CD4-positive, alpha-beta memory T cell (primary cell): ENCODE measurements at regions not wholly inside any gene's neighbourhood (a gene's known extent, or its start where the extent isn't known, plus 50 kb on each side); places are given as distances from the start of the nearest gene placed in this dataset.
A peak's percentile ranks its signal among the peaks of the same experiment; 100 is the strongest.

Source experiments
- CTCF ChIA-PET: fragments of 350-600 bp; sonication (Branson Sonifier 250); formaldehyde crosslinking; loops from one replicate; lab custom pipeline; 2021; ENCODE audit warnings: inconsistent platforms; ENCODE audit not compliant: partially characterized antibody; lab: Charles Lee
- POLR2A ChIA-PET: fragments of 350-600 bp; sonication (Branson Sonifier 250); formaldehyde crosslinking; loops from one replicate; lab custom pipeline; 2021; ENCODE audit not compliant: partially characterized antibody; lab: Charles Lee
- DNase-seq, 5 donors: peaks; one replicate each; pipeline versions ENCODE4 v3.0.0 to v3.0.0-alpha.2; 2020 to 2022; ENCODE audit warnings: mixed read lengths in 1 of 5
- H3K27ac ChIP-seq: one replicate; pipeline ENCODE4 v1.7.0; 2013; ENCODE audit warnings: low read depth, low read length
- H3K27me3 ChIP-seq: 2 replicates; pipeline ENCODE4 v1.7.0; 2013; ENCODE audit warnings: mild to moderate bottlenecking, low read length, moderate library complexity; ENCODE audit not compliant: insufficient read depth
- H3K36me3 ChIP-seq: 2 replicates; pipeline ENCODE4 v1.7.0; 2013; ENCODE audit warnings: mild to moderate bottlenecking, low read length, moderate library complexity; ENCODE audit not compliant: insufficient read depth
- H3K4me1 ChIP-seq: 2 replicates; pipeline ENCODE4 v1.7.0; 2013; ENCODE audit warnings: mild to moderate bottlenecking, low read length, moderate library complexity; ENCODE audit not compliant: insufficient read depth
- H3K4me3 ChIP-seq, 2 donors: one replicate each; pipeline ENCODE4 v1.7.0; 2013; ENCODE audit warnings: low read length in 2 of 2, mild to moderate bottlenecking in 1 of 2
- H3K9me3 ChIP-seq, 2 donors: one replicate each; pipeline ENCODE4 v1.7.0; 2013; ENCODE audit warnings: low read length in 2 of 2, control low read depth in 1 of 2; ENCODE audit not compliant: control insufficient read depth in 1 of 2
- H3K27ac Mint-ChIP-seq, 7 donors: one replicate each; pipeline ENCODE4 v1.8.0; 2020 to 2021; ENCODE audit warnings: mixed read lengths in 7 of 7, mild to moderate bottlenecking in 6 of 7, inconsistent platforms in 3 of 7, moderate library complexity in 3 of 7
- H3K27me3 Mint-ChIP-seq, 2 donors: one replicate each; pipeline ENCODE4 v1.8.0; 2020 to 2021; ENCODE audit warnings: mixed read lengths in 2 of 2
- H3K36me3 Mint-ChIP-seq, 2 donors: one replicate each; pipeline ENCODE4 v1.8.0; 2020 to 2021; ENCODE audit warnings: mixed read lengths in 2 of 2, inconsistent platforms in 1 of 2, mild to moderate bottlenecking in 1 of 2
- H3K4me1 Mint-ChIP-seq, 4 donors: one replicate each; pipeline ENCODE4 v1.8.0; 2020 to 2021; ENCODE audit warnings: mixed read lengths in 4 of 4, mild to moderate bottlenecking in 1 of 4
- H3K4me3 Mint-ChIP-seq, 8 donors: one replicate each; pipeline ENCODE4 v1.8.0; 2020 to 2021; ENCODE audit warnings: mixed read lengths in 8 of 8, mild to moderate bottlenecking in 7 of 8, moderate library complexity in 6 of 8, inconsistent platforms in 3 of 8
- H3K9me3 Mint-ChIP-seq, 8 donors: one replicate each; pipeline ENCODE4 v1.8.0; 2020 to 2021; ENCODE audit warnings: mixed read lengths in 8 of 8, mild to moderate bottlenecking in 5 of 8, inconsistent platforms in 3 of 8, moderate library complexity in 1 of 8
- intact Hi-C: fragments of 100-400 bp; cut with micrococcal nuclease; formaldehyde crosslinking; loops from one replicate; pipeline ENCODE4 v1.15.1; 2023

DNA sequence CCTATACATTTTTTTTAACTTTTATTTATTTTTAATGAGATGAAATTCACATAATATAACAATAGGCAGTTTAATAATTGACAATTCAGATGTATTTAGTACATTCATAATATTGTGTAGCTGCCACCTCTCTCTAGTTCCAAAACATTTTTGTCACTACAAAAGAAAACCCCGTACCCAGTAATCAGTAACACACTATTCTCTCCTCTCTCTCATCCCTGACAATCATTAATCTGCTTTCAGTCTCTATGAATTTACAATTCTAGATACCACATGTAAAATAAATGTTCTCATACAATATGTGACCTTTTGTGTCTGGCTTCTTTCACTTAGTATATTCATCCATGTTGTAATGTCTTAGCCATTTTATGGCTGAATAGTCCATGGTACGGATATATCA, 244.8 kb upstream of the DMRT1 start:
- no peaks in the 10 kb centered on the region for H3K4me1 Mint-ChIP-seq
- DNase-seq, result no peak
- no peaks in the 10 kb centered on the region for H3K36me3 Mint-ChIP-seq
- no peaks in the 10 kb centered on the region for H3K27me3 ChIP-seq
- no peaks in the 10 kb centered on the region for H3K4me1 ChIP-seq
- no peak overlapping the region for H3K4me3 Mint-ChIP-seq
- no peak overlapping the region for H3K27ac ChIP-seq
- ChIA-PET CTCF (no interaction called here), POLR2A (no interaction called here)
- H3K27me3 Mint-ChIP-seq, result peaks cover 4 to 11% of the 10 kb centered on the region in 2 donors
- no peak overlapping the region for H3K4me3 ChIP-seq
- H3K27ac Mint-ChIP-seq, result no peak overlapping the region
- intact Hi-C loops, result no loop called here
- no peaks in the 10 kb centered on the region for H3K9me3 ChIP-seq
- no peaks in the 10 kb centered on the region for H3K36me3 ChIP-seq
- no peaks in the 10 kb centered on the region for H3K9me3 Mint-ChIP-seq

DNA sequence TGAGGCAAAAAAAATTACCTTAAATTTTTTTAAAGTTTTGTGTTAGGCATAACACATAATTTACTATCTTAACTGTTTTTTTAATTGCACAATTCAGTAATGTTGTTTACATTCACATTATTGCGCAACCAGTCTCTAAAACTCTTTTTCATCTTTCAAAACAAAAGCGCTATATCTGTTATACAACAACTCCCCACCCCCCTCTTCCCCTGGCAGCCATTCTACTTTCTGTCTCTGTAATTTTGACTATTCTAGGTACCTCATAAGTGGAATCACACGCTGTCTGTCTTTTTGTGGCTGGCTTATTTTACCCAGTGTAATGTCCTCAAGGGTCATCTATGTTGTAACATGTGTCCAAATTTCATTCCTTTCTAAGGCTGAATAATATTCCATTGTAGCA, 241.5 kb upstream of the DMRT1 start:
- intact Hi-C loops, result no loop called here
- peaks cover 8 to 18% of the 10 kb centered on the region in 2 donors for H3K27me3 Mint-ChIP-seq
- H3K4me3 ChIP-seq, result no peak overlapping the region
- no peak overlapping the region for H3K4me3 Mint-ChIP-seq
- ChIA-PET POLR2A (no interaction called here), CTCF (no interaction called here)
- no peaks in the 10 kb centered on the region for H3K9me3 Mint-ChIP-seq
- no peaks in the 10 kb centered on the region for H3K4me1 ChIP-seq
- H3K36me3 Mint-ChIP-seq, result no peaks in the 10 kb centered on the region
- H3K27ac ChIP-seq, result no peak overlapping the region
- no peaks in the 10 kb centered on the region for H3K27me3 ChIP-seq
- H3K27ac Mint-ChIP-seq, result no peak overlapping the region
- no peak for DNase-seq
- H3K36me3 ChIP-seq, result no peaks in the 10 kb centered on the region
- H3K4me1 Mint-ChIP-seq, result no peaks in the 10 kb centered on the region
- H3K9me3 ChIP-seq, result no peaks in the 10 kb centered on the region

DNA sequence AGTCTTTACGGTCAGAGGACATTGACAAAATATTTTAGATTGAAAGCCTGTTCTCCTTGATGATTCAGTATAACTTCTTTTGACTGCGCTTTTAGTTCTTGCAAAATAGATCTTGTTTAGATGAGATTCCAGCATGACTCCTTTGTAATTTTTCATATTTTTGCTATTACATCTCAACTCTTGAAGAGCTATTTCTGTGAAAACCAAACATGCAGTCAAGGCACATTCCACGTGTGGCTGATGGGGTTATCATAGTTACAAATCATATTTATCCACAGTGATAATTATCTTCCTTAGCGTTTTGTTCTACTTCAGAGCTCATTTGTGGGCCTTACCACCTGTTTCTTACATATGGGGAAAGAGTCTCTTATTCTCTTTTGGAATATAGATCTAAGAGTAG, 238.8 kb upstream of the DMRT1 start:
- ChIA-PET POLR2A (no interaction called here), CTCF (no interaction called here)
- H3K27ac Mint-ChIP-seq, result no peak overlapping the region
- peaks cover 0 to 2% (median 0%) of the 10 kb centered on the region in 4 donors for H3K4me1 Mint-ChIP-seq
- no peaks in the 10 kb centered on the region for H3K36me3 Mint-ChIP-seq
- H3K4me3 ChIP-seq, result no peak overlapping the region
- H3K36me3 ChIP-seq, result no peaks in the 10 kb centered on the region
- no peak overlapping the region for H3K27ac ChIP-seq
- H3K27me3 Mint-ChIP-seq, result peaks cover 8 to 19% of the 10 kb centered on the region in 2 donors
- no peaks in the 10 kb centered on the region for H3K9me3 ChIP-seq
- DNase-seq, result no peak
- no peak overlapping the region for H3K4me3 Mint-ChIP-seq
- H3K4me1 ChIP-seq, result no peaks in the 10 kb centered on the region
- H3K9me3 Mint-ChIP-seq, result no peaks in the 10 kb centered on the region
- intact Hi-C loops, result no loop called here
- H3K27me3 ChIP-seq, result no peaks in the 10 kb centered on the region

DNA sequence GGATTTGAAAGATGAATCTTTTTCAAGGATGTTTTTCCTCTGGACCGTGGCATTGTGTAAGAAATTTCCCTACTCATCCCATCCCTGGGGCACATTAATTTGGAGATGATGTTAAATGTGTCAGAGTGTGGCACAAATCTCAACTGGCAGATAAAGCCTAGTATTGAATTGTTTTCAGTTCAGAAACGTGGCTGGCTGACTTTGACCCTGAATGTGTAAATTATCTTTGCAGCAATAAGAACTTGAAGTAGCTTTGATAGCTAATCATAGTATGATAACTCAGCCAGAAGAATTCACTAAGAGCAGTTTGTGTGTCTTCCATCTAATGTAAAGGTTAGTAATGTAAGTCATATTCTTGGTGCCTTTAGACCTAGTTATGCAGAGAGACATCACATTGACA, 238.4 kb upstream of the DMRT1 start:
- no peak for DNase-seq
- Mint-ChIP-seq H3K27me3 (peaks cover 8 to 19% of the 10 kb centered on the region in 2 donors), H3K9me3 (no peaks in the 10 kb centered on the region), H3K36me3 (no peaks in the 10 kb centered on the region), H3K4me1 (peaks cover 0 to 2% (median 0%) of the 10 kb centered on the region in 4 donors), H3K4me3 (no peak overlapping the region), H3K27ac (no peak overlapping the region)
- intact Hi-C loops, result no loop called here
- CTCF ChIA-PET, result no interaction called here
- no peaks in the 10 kb centered on the region for H3K27me3 ChIP-seq
- POLR2A ChIA-PET, result no interaction called here
- H3K9me3 ChIP-seq, result no peaks in the 10 kb centered on the region
- no peak overlapping the region for H3K27ac ChIP-seq
- H3K36me3 ChIP-seq, result no peaks in the 10 kb centered on the region
- H3K4me3 ChIP-seq, result no peak overlapping the region
- no peaks in the 10 kb centered on the region for H3K4me1 ChIP-seq

DNA sequence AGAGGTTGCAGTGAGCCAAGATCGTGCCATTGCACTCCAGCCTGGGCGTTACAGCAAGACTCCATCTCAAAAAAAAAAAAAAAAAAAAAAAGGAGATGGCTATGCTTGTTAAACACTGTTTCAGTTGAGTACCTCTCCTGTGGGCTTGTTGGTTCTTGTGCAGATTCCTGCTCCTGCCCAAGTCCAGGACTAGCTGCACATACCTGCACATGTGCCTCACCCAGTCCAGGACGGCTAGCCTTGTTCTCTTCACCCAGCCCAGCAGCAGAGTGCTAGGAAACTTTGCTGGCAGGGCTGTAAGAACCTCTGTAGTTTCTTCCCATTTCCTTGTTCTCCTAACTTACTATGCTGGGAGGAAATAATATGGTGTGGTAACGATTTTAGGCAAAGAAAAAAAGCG, 234.1 kb upstream of the DMRT1 start:
- no peaks in the 10 kb centered on the region for H3K9me3 ChIP-seq
- CTCF ChIA-PET, result no interaction called here
- Mint-ChIP-seq H3K9me3 (no peaks in the 10 kb centered on the region), H3K27ac (no peak overlapping the region), H3K4me3 (no peak overlapping the region), H3K36me3 (peaks cover 0 to 2% of the 10 kb centered on the region in 2 donors), H3K27me3 (peaks cover 1 to 6% of the 10 kb centered on the region in 2 donors), H3K4me1 (peaks cover 0 to 2% (median 0%) of the 10 kb centered on the region in 4 donors)
- H3K27ac ChIP-seq, result no peak overlapping the region
- no peaks in the 10 kb centered on the region for H3K36me3 ChIP-seq
- H3K4me1 ChIP-seq, result no peaks in the 10 kb centered on the region
- H3K4me3 ChIP-seq, result no peak overlapping the region
- DNase-seq, result no peak
- intact Hi-C loops, result no loop called here
- no peaks in the 10 kb centered on the region for H3K27me3 ChIP-seq
- POLR2A ChIA-PET, result no interaction called here

DNA sequence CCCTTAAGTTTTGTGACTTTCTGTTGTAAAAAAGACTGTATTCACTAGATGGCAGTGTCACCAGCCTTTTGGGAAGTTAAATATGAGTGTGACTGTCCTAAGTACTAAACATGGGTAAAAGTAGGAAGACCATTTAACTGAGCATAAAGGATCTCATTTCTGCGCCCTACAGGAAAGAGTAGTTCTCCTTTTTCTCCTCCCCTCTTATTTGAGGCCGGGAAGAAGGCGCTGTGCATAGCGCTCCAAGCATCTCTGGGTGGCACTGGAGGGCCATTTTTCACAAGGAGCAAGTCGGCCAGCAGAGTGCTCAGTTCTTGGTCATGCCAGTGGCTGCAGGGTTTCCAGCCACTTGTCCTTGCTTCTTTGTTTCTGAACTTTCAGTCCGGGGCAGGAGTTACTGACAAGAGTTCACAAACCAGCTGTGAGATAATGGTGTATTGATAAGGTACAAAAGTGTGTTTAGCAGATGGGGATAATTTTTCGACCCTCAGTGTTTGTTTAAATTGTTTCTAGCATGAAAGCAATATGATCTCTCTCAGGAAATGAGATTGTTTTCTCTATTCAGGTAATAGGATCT, 227.6 kb upstream of the DMRT1 start:
- intact Hi-C loops, result loop anchor here (1.0 to 5.0 kb wide), 2 partner anchors 150 to 393 kb away; no protein-coding TSS in a partner anchor
- Mint-ChIP-seq H3K36me3 (peaks cover 0 to 2% of the 10 kb centered on the region in 2 donors), H3K27me3 (peaks cover 2% of the 10 kb centered on the region in 2 donors), H3K27ac (peak overlapping the region in 1 of 7 donors; percentile 37), H3K9me3 (no peaks in the 10 kb centered on the region), H3K4me3 (no peak overlapping the region), H3K4me1 (peaks cover 0 to 5% (median 3%) of the 10 kb centered on the region in 4 donors)
- ChIA-PET POLR2A (no interaction called here), CTCF (interaction anchor here (0.6 to 2.2 kb wide), 6 partner anchors 36 to 397 kb away, joined by 3 to 8 read pairs (median 4); no protein-coding TSS in a partner anchor)
- Histone ChIP-seq H3K9me3 (no peaks in the 10 kb centered on the region), H3K4me3 (no peak overlapping the region), H3K36me3 (no peaks in the 10 kb centered on the region), H3K27ac (no peak overlapping the region), H3K27me3 (no peaks in the 10 kb centered on the region), H3K4me1 (no peaks in the 10 kb centered on the region)
- DNase-seq, result peak in 4 of 5 donors; percentile 5 to 15 (median 8)

DNA sequence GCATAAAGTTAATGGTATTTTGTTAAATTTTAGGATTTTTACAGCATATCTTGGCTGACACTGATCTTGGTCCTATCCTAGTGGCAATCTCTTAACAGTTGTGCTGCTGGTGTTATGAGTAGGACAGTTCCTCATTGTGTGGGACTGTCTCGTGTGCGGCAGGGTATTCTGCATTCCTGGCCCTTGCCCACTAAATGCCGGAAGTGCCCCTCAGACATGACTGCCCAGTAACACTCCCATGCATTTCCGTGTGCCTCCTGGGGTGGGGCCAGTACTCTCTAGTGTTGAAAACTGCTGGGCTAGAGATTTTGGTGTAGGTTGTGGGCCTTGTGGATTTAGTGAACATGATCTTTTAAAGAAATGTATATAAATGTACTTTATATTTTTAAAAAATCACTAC, 227.1 kb upstream of the DMRT1 start:
- H3K4me1 ChIP-seq, result no peaks in the 10 kb centered on the region
- no peaks in the 10 kb centered on the region for H3K27me3 ChIP-seq
- ChIA-PET POLR2A (no interaction called here), CTCF (interaction anchor here (0.6 to 2.0 kb wide), 4 partner anchors 143 to 189 kb away, joined by 3 to 5 read pairs (median 4); no protein-coding TSS in a partner anchor)
- Mint-ChIP-seq H3K27me3 (peaks cover 2 to 4% of the 10 kb centered on the region in 2 donors), H3K9me3 (no peaks in the 10 kb centered on the region), H3K27ac (no peak overlapping the region), H3K4me1 (peaks cover 0 to 5% (median 3%) of the 10 kb centered on the region in 4 donors), H3K36me3 (peaks cover 0 to 2% of the 10 kb centered on the region in 2 donors), H3K4me3 (no peak overlapping the region)
- no peak for DNase-seq
- intact Hi-C loops, result loop anchor here (5.0 kb wide), 1 partner anchor 393 kb away; no protein-coding TSS in a partner anchor
- H3K27ac ChIP-seq, result no peak overlapping the region
- H3K9me3 ChIP-seq, result no peaks in the 10 kb centered on the region
- H3K36me3 ChIP-seq, result no peaks in the 10 kb centered on the region
- H3K4me3 ChIP-seq, result no peak overlapping the region
